ENCODE measurements at regions not wholly inside any gene's neighbourhood (a gene's known extent, or its start where the extent isn't known, plus 50 kb on each side); places are given as distances from the start of the nearest gene placed in this dataset.
"Not testable (repeated sequence)": the region's sequence is repeated elsewhere in the genome, so short reads cannot be mapped to it uniquely, and the experiment has no call there.

- no peaks in the 10 kb centered on the region for H3K9me3 ChIP-seq
- H3K27ac ChIP-seq: no peak overlapping the region
- TF ChIP-seq CTCF (IDR thresholded peaks at IDR 0.05): peak in 1 of 2 donors; percentile 36
- DNase-seq (ENCODE audit: low spot score): no peak
- no peaks in the 10 kb centered on the region for H3K36me3 ChIP-seq
- H3K4me3 ChIP-seq: no peak overlapping the region
- no peaks in the 10 kb centered on the region for H3K4me1 ChIP-seq
- H3K27me3 ChIP-seq: no peaks in the 10 kb centered on the region
These were observed 73.7 kb upstream of the MARK1 start for GRCh38 chr1:220454155-220454777.

DNA sequence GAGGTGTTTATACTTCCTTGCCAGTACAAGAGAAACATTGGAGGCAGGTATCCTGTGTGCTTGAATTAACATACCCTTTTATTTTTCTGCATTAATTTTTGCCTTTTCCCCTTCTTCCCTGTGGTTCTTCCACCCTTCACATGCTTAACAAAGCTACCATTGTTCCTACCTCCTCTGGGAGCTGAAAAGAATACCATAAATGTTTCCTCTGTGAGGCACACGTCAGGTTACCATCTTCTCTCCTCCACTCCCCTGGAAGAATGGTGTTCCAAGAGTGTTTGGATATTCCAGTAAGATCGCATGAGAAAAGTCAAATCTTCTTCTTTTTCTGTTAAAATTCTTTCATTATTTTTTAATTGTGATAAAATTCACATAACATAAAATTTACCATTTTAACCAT, 74.6 kb upstream of the MARK1 start:
- Histone ChIP-seq H3K36me3 (no peaks in the 10 kb centered on the region), H3K9me3 (no peaks in the 10 kb centered on the region), H3K4me3 (no peak overlapping the region), H3K27me3 (no peaks in the 10 kb centered on the region), H3K4me1 (no peaks in the 10 kb centered on the region), H3K27ac (no peak overlapping the region)
- no peak for DNase-seq (ENCODE audit: low spot score)
- no peak for TF ChIP-seq CTCF (IDR thresholded peaks at IDR 0.05)

DNA sequence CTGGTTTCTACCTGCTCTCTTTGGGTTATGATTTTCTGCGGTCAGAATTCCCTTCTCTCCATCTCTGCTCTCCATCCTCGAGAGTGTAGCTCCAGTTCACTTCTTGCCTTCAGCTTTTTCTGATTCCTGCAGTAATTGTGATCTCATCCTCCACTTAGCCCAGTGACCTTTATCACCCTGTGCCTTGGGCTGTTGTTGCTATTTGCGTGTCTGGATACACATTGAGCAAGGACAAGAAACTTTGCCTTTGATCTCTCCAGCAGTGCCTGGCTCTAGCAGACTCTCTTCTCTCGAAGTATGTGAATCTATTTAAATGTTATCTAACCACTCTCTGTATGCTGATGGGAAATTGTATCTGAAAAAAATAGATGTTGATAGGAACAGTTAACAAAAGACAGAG, 76.4 kb upstream of the MARK1 start:
- Histone ChIP-seq H3K36me3 (no peaks in the 10 kb centered on the region), H3K27me3 (no peaks in the 10 kb centered on the region), H3K4me3 (no peak overlapping the region), H3K9me3 (no peaks in the 10 kb centered on the region), H3K27ac (no peak overlapping the region), H3K4me1 (no peaks in the 10 kb centered on the region)
- TF ChIP-seq CTCF (IDR thresholded peaks at IDR 0.05): no peak
- DNase-seq (ENCODE audit: low spot score): no peak

GRCh38 chr1:220450927-220451326, 77.0 kb upstream of the MARK1 start:
- no peak for DNase-seq (ENCODE audit: low spot score)
- Histone ChIP-seq H3K9me3 (no peaks in the 10 kb centered on the region), H3K4me3 (no peak overlapping the region), H3K4me1 (no peaks in the 10 kb centered on the region), H3K36me3 (no peaks in the 10 kb centered on the region), H3K27me3 (no peaks in the 10 kb centered on the region), H3K27ac (no peak overlapping the region)
- TF ChIP-seq CTCF (IDR thresholded peaks at IDR 0.05): no peak

DNA sequence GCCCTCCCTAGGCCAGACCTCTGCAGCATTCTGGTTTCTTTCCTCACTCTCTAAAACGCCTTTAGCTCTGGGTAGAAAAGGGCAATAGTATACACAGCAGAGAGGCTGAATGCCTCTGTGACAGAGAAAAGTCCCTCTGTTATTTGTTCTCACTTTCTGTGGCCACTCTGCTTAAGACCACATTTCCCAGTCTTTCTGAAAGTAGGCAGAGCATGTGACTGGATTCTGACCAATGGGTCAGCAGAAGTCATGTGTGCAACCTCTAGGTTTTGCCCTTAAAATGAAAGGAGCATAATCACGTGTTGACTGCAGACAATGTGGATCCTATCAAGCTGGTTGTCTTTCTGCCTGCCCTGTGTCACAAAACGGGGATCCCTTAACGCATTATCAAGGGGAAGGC, 79.7 kb upstream of the MARK1 start:
- no peak overlapping the region for H3K4me3 ChIP-seq

GRCh38 chr1:220444586-220444985, 83.3 kb upstream of the MARK1 start:
- H3K36me3 ChIP-seq; H3K27me3 ChIP-seq; DNase-seq (ENCODE audit: low spot score); H3K27ac ChIP-seq; H3K4me1 ChIP-seq; H3K4me3 ChIP-seq; H3K9me3 ChIP-seq: not testable (repeated sequence)

More for the DNA sequence above, 79.7 kb upstream of the MARK1 start:
- Histone ChIP-seq H3K9me3 (peaks cover 0 to 6% of the 10 kb centered on the region in 2 donors), H3K27me3 (no peaks in the 10 kb centered on the region), H3K27ac (no peak overlapping the region), H3K36me3 (no peaks in the 10 kb centered on the region), H3K4me1 (no peaks in the 10 kb centered on the region)
- TF ChIP-seq CTCF (IDR thresholded peaks at IDR 0.05): no peak
- no peak for DNase-seq (ENCODE audit: low spot score)
